GM21737 (cell line): ENCODE measurements at regions not wholly inside any gene's neighbourhood (a gene's known extent, or its start where the extent isn't known, plus 50 kb on each side); places are given as distances from the start of the nearest gene placed in this dataset.
"Not testable (repeated sequence)": the region's sequence is repeated elsewhere in the genome, so short reads cannot be mapped to it uniquely, and the experiment has no call there.

Source experiments
- ATAC-seq: cut with Tn5 transposase; IDR thresholded peaks from one replicate; pipeline ENCODE4 v1.9.1; 2021; ENCODE audit warnings: mild to moderate bottlenecking, moderate library complexity; ENCODE audit not compliant: unreplicated experiment

DNA sequence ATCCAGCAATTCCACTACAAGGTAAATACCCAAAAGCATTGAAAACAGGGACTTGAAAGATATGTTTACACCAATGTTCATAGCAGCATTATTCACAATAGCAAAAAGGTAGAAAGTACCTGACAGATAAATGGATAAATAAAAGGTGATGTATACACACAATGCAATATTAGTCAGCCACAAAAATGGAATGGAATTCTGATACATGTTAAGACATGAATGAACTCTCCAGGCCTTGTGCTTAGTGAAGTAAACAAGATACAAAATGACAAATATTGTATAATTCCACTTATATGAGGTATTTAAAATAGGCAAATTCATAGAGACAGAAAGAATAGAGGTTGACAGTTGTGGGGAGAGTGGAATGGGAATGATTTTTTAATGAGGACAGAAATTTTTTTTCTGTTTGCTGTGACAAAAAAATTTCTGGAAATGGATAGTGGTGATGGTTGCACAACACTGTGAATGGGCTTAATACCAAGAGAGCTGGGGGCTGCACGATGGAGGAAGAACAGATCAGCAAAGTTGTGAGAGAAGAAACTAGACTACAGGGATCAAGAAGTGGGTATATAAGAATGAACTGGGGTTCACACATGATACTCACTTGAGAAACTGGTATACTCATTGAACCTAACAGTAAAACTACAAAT lies 137.2 kb downstream of the MZT1 start:
- no peak for ATAC-seq

DNA sequence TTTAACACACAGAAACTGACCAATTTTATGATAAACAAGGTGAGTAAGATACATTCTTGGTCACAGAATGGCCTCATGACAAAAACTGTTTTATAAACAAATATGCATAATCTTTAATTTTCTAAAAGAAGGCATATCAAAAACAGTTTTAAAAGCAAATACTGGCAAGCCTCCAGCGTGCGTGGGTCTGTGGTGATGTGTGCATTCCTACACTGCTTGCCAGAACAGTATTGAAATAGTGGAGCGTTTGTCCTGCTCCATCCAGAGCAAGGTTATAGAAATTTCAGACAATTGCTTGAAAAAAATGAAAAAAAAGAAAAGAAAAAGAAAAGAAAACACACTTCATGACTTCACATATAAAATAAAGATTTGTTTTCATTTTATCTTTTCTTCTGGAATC lies 140.9 kb downstream of the MZT1 start:
- no peak for ATAC-seq

DNA sequence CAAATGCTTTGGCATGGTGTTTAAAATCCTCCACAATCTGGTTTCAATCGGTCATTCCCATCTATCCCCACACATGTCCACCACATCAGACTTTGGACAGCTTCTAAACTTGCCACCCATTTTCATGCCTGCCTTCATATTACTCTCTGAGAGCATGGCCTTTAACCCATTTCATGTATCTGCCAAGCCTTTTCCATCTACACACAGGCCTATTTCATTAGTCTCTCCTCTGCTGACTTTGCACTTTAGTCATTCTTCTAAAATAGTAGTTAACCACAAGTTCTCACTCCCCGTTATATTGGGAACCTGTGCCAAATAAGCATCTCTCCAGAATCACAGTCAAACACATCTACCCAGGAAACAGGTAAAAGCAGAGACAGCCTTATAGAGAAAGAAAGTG lies 142.2 kb downstream of the MZT1 start:
- ATAC-seq = no peak

DNA sequence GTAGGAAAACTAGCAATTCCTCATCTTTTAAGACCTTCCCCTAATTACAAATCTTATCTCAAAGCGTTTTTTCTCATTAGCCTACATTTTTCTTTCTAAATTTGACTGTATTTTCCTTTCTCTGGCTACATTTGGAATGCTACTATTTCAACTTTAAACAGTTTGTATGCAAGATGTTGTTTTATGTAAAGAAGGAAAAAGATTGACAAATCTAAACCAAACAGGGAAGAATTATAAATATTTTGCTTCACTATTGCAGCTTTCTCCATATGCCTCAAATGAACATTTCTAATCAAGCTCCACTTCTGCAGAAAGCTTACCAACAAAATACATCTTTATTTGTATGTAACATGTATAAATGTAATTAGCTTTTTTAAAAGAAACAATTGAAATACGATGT lies 156.2 kb downstream of the MZT1 start:
- no peak for ATAC-seq

DNA sequence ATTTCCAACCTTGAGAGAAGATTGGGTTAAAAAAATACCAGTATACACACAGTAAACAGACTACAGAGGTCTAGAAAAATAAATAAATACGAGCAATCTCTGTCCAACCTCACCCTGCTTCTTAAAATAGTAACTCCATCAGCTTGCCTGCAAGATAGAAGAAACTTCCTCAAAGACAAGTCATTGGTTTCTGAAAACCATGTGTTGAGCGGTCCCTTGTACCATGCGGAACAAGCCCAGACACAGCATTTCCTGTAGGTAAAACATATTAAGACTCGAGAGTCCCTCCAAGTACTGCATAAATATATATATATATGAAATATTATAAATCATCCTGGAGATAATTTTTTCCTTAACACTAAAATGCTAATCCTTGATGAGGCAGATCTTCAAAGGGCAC lies 157.4 kb downstream of the MZT1 start:
- ATAC-seq = no peak

DNA sequence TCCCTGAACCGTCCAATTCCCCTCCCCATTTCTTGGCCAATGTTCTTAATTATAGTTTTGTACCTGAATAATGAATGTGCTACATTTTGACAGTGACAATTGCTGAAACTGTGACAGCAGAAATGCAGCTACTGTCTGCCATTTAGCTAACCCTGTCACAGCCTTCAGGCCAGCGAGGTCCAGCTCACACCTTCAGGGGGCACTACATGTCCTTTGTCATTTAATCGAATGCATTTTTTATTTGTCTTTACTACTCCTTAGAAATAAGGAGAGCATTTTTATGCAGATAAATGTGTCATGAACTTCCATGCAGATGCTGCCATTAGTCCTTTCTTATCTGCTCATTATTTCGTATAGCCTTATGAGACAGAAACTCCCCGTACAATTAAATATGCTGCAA lies 159.9 kb downstream of the MZT1 start:
- ATAC-seq = no peak

DNA sequence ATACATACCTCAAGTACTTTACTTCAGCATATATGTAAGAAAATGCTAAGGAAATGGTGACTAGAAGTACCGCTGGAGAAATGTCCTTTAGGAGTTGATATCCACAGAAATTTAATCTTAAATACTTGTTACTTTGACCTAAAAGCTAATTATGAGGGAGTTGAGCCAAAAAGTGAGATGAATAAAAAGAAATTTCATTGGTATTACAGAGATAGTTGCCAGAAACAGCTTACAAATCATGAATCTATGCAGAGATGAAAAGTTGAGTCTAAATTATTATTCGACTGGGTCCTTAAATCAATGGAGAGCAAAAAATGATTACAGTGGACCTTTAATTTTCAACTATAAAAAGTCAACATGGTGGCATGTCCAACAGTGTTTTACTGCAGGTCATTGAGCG lies 160.9 kb downstream of the MZT1 start:
- no peak for ATAC-seq

DNA sequence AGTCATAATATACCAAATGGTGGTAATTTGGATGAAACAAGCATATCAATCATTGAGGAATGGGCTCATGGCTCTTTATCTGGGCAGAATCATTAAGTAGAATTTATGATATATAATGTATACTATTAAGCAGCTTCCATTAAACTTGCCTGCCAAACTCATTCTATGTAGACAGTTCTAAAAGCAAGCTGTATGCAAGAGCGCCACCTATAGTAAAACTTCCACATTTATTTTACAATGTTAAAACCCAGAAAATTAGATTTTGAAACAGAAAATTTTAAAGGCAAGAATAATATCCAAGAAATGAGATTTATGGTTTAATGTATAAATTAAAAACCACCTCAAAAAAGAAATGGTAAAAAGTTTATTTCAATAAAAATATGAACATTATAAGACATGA lies 161.5 kb downstream of the MZT1 start:
- ATAC-seq = no peak

DNA sequence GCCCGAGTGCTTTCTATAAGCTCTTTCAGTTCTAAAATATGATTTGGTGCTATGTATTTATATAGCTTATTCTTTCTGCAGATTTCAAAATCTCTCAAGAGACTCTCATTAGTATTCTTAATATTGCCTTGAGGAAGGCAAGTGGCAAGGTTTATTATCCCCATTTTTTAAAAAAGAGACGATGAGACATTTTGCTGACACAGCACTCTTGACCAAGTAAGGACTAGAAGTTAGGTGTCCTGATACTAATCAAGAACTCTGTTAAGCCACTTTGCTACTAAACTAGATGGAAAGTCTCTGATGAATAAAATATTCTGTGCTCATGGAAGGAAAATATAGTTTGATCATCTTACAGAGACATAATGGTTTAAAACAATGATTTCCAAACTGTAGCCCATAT lies 164.7 kb downstream of the MZT1 start:
- no peak for ATAC-seq

DNA sequence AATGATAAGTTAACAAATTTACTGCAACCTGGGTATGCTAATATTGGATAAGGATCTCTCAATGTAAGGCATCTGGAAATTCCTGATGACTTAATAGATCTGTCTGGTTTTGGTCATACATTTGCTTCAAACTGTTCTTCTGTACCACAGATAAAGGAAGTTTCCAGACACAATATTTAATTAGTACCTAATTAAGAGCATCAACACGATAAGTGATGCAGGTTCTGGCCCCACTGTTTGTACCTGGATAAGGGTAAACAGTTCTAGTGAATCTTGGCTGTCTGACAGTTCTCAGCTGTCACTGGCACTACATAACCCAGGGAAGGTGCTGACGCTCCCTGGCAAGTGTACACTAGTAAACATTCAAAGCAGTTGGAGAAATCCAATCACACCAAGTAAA lies 165.6 kb downstream of the MZT1 start:
- no peak for ATAC-seq

DNA sequence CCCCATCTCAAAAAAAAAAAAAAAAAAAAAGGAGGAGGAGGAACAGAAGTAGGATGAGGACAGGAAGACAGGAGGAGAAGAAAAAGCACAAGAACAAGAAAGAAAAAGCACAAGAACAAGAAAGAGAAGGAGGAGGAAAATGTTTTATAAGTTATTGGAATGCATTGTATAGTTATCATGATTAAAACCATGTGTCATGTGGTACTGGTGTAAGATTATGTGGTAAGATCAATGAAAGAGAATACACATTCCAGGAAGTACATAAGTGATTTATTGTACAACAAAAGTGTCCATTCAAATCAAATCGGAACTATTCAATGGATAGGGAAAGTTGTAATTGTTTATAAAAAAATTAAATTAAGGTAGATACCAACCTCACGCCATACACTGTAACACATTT lies 167.7 kb downstream of the MZT1 start:
- no peak for ATAC-seq

DNA sequence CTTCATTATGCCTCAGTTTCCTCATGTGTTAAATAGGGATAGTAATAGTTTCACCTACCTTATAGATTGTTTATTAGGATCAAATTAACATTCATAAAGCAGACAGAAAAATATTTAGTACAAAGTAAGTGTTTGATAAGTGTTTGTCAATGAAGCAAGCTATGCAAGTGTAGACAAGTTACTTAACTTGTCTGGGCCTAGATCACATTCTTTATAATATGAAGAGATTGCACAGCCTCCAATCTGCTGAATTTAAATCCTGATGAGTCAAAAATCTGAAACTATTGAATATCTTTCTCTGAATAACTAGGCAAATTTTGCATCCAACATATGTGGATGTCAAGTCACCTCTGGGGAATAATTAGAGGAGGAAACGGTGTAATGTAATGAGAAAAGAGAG lies 170.5 kb downstream of the MZT1 start:
- ATAC-seq = no peak

DNA sequence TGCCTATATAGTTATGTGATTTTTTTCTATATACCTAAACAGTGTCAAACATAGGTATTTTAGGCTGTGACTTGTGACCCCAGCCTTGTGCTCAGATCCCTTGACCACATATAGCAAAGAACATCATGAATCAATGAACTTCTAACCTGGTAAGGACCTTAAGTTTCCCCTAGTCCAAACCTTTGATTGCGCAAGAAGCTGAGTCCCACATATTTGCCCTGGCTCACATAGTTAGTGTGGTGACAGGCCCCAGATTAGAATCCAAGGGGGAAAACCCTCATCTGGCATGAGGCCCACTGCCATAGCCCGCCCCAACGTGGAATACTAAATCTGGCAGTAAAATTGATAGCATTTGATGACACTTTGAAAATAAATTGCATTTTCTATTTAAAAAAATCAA lies 171.8 kb downstream of the MZT1 start:
- ATAC-seq = no peak

DNA sequence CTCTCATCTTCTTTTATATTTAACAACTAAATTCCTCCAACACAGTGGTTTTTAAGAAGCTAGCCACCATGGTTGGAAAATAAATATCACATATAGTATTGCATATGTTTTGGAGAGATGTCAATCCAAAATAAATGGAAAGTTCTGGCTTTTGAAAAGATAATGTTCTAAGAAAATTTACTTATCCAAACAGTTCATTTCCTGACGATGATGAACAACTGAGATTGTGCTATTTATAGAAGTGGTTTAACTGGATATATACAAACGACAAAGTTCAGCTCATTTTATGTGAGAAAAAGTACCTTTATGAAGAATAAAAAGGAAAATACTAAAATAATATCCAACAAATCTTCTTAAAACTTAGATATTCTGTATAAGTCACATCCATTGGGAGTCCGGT lies 174.7 kb downstream of the MZT1 start:
- ATAC-seq = no peak

DNA sequence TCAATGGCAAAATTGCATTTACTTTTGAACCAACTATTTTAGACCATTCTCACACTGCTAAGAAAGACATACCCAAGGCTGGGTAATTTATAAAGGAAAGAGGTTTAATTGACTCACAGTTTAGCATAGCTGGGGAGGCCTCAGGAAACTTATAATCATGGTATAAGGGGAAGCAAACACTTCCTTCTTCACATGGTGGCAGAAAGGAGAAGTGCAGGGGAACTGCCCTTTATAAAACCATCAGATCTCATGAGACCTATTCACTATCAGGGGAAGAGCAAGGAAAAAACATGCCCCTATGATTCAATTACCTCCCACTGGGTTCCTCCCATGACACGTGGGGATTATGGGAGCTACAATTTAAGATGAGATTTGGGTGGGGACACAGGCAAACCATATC lies 181.5 kb downstream of the MZT1 start:
- not testable (repeated sequence) for ATAC-seq

DNA sequence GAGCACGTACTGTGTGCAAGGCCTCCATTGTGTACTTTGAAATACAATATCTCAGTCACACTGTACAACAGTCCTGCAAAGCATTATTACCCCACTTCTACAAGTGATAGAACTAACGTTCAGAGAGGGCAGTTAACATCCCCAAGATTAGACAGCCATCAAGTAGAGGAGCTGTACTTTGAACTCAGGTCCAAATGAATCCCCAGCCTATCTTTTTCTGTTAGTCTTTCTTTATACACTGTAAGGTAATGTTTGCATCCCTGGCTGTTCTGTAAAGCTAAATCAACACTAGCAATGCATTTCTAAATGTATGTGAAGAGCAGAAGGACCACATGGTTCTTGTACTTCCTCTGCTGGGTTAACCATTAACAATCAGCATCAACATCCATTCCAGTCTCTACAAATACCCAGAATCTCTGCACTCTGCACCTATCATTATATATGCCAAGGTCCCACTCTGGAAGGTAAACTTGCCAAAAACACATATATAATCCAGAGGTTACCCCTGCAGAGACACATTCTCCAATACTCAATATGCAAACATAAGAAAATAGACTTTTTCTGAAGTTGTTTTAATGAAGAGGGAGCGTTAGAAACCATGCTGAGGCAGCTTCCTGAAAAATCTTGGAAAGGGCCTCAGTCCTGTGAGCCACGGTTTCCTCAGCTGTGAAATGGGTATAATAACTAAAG lies 182.3 kb downstream of the MZT1 start:
- ATAC-seq = no peak

DNA sequence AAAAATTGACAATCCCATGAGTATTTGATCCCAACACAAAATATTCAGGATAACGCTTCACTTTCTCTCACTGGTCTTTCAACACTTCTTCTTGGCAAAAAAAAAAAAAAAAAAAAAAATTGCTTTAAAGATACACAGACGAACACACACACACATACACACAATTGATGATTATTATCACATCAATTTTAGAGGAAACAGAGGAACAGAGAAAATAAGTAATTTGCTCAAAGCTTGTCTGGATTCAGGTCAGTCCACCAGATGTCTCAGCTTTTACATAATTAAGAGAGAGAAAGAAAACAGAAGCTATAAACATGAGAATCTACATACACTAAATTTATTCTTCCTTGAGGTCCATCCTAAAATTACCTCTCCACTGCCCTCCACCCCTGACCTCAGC lies 183.4 kb downstream of the MZT1 start:
- no peak for ATAC-seq

DNA sequence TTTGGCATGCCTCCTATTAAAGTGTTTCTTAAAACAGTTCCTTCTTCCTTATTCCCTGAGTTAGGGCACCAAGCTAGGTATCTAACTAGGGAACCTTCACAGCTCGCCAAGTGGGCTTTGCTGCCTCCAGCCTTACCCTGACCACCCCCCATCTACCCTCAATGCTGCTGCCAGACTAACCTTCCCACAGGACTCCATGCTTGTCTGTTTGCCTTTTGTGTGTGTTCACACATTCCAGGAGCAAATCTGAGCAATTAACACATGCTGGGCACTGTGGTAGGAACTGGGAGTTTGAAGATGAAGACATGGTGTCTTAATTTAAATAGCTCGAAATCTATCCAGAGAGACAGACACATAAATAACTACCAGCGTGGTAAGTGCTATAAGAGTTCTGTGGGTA lies 185.2 kb downstream of the MZT1 start:
- ATAC-seq = no peak

DNA sequence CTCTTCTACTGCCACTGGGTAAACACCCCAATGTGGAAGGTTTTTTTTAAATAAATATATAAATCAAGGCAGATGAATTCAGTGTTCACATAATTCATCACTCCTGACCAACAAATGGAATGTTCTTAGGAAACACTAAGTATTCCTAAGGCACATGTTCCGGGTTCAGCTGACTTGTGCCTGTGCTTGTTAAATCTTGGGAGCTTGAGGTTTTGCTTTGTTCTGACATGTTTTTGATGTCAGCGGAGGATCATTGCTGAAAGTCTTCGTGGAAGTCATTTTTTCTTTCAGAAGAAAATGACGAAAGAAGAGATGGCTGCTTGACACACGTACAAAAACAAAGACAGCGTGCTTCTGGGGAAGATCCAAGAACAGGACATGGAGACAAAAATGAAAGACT lies 185.8 kb downstream of the MZT1 start:
- no peak for ATAC-seq

DNA sequence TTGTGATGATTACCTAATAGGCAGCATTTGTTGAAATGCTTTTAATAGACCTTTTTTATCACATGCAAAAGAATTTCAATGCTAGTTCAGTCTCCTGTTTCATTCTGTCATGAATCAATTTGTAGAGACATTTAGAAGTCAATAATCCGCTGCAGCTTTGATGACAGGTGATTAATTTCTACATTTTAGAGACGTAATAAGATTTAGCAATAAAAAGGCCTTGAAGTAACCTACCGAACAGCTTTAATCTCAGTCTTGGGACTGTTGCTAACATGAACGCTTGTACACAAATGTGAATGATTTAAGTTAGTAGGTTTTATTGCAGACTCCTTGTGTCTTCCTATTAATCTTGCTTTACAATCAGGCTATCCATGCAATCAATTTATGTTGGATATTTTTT lies 186.5 kb downstream of the MZT1 start:
- ATAC-seq = no peak

DNA sequence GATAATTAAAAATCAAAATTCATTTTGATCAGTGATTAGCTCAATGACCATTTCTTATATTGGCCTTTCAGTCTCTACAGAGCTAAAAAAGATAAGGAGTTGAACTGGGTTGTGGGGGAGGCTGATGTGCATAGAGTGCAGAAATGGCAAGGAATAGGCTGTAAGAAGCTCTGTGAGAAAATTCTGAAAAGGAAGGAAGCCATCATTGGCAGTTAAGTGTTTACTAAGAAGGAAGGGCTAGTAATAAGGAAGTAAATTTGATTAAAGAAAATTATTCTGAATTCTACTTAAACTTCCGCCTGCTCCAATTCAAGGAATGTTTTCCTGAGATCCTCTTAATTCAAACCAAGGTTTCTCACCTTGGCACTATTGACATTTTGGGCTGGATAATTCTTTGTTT lies 187.5 kb downstream of the MZT1 start:
- ATAC-seq = no peak

DNA sequence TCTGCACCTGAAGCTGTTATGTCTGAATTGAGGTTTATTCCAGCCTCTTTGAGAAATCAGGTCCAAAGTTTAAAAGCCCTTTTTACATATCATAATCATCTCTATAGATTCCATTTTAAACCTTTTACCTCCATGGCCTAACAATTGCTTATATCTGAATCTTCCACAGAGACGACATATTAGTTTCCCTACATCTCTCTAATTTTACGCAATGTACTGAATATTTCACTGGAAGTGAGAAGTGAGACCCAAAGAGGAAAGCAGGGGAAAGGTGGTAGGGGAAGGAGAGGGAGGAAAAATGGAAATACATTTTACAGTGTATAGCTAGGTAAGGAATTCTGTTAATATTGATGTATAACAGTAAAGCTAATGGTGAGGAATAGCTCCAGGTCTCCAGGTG lies 189.6 kb downstream of the MZT1 start:
- no peak for ATAC-seq

DNA sequence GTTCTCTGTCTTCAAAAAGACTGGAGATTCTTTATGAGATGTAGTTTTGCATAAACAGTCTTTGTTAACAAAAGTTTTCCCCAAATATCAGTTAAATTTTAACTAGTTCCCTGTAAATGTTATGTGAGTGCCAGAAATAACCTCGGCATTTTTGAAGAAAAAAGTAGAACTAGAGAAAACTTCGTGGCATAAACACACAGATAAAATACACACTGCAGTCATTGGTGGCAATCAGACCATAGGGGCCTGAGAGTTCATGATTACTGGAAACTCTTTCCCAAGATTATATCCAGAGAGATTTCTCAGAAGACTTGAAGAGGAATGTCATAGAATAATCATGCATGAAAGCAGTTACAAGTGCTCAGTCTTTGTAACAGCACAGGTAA lies 190.0 kb downstream of the MZT1 start:
- no peak for ATAC-seq
